SK-N-SH treated with all-trans-retinoic acid at 6 μM for 48 hours (cell line): ENCODE measurements at regions not wholly inside any gene's neighbourhood (a gene's known extent, or its start where the extent isn't known, plus 50 kb on each side); places are given as distances from the start of the nearest gene placed in this dataset.

Source experiments
- ARNTL ChIP-seq: fragments of 450-650 bp; formaldehyde crosslinking; IDR thresholded peaks from 2 replicates; pipeline ENCODE4 v1.5.0; 2020; ENCODE audit warnings: low read depth, mild to moderate bottlenecking, moderate library complexity, borderline replicate concordance
- PATZ1 ChIP-seq: fragments of 250-450 bp; sonication (Bioruptor Pico); IDR thresholded peaks from 2 replicates; pipeline ENCODE4 v1.8.0; 2020; ENCODE audit warnings: mild to moderate bottlenecking, moderate library complexity, borderline replicate concordance
- RARB ChIP-seq: fragments of 250-450 bp; sonication (Bioruptor Pico); IDR thresholded peaks from 2 replicates; pipeline ENCODE4 v1.8.0; 2021; ENCODE audit warnings: mild to moderate bottlenecking, moderate library complexity
- TSHZ2 ChIP-seq: fragments of 250-450 bp; sonication (Bioruptor Pico); IDR thresholded peaks from 2 replicates; pipeline ENCODE4 v1.5.0; 2020; ENCODE audit warnings: mild to moderate bottlenecking, moderate library complexity
- ZFP3 ChIP-seq: fragments of 250-450 bp; sonication (Bioruptor Pico); IDR thresholded peaks from 2 replicates; pipeline ENCODE4 v1.5.0; 2020; ENCODE audit warnings: mild to moderate bottlenecking, moderate library complexity
- ZNF70 ChIP-seq: fragments of 450-650 bp; formaldehyde crosslinking; IDR thresholded peaks from 2 replicates; pipeline ENCODE4 v1.5.0; 2020; ENCODE audit warnings: mild to moderate bottlenecking, moderate library complexity
- ZNF8 ChIP-seq: fragments of 450-650 bp; formaldehyde crosslinking; IDR thresholded peaks from 2 replicates; pipeline ENCODE4 v1.5.0; 2020; ENCODE audit warnings: mild to moderate bottlenecking, moderate library complexity

- TF ChIP-seq ZFP3 (no peak), ARNTL (CRISPR knock-in tag) (no peak), ZNF70 (CRISPR knock-in tag) (no peak), PATZ1 (CRISPR knock-in tag) (no peak), ZNF8 (CRISPR knock-in tag) (no peak), TSHZ2 (no peak), RARB (no peak)
Measured at GRCh38 chr5:54743581-54743980, 226.0 kb downstream of the SNX18 start.
